ENCODE measurements at regions not wholly inside any gene's neighbourhood (a gene's known extent, or its start where the extent isn't known, plus 50 kb on each side); places are given as distances from the start of the nearest gene placed in this dataset.

DNA sequence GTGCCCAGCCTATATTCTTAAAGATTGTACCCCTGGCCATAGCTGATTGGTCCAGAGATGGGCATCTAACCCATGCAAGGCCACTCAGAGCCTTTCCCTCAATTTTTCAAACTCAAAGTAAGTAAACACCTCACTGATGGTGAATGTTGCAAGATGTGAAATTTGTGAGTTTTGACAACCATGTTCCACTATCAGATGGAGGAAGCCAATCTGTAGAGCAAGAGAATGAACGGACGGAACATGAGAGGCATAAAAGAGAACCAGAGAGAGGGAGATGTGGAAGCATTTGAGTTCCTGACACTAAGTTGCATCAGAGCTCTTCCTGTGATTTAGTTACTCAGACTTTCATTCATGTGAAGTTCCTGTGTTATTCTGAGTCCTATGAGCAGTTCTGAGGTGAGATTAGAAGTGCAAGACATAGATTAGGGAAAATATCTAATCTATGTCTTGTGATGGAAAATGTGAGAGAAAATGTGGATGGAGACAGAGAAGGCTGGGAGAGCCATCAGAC is 73.3 kb downstream of the PRSS23 start:
- in situ Hi-C loops (cut with MboI): no loop called here
- H3K27ac ChIP-seq (ENCODE audit: control insufficient read depth, insufficient read depth): no peak overlapping the region
- ChIA-PET RAD21 (ENCODE audit: unreplicated experiment) (no interaction called here), SMC1A (ENCODE audit: uncharacterized antibody, unreplicated experiment) (no interaction called here), CTCF (interaction anchor here (1.4 kb wide), 1 partner anchor 66 kb away, joined by 3 read pairs; no protein-coding TSS in a partner anchor), POLR2A (no interaction called here)
- DNase-seq (ENCODE audit: low read depth, low spot score) (no peak), ATAC-seq (no peak), FAIRE-seq (no peak)
- no peak overlapping the region for H3K4me3 ChIP-seq
- H3K4me2 ChIP-seq (ENCODE audit: control insufficient read depth, insufficient read depth): no peak overlapping the region
- no peak overlapping the region for H2AFZ ChIP-seq (ENCODE audit: control insufficient read depth, low read depth, low read length)
- no peaks in the 10 kb centered on the region for H3K4me1 ChIP-seq (ENCODE audit: control insufficient read depth, insufficient read depth, low read length)
- H3K79me2 ChIP-seq (ENCODE audit: control insufficient read depth, insufficient read depth, low read length): no peaks in the 10 kb centered on the region
- H3K27me3 ChIP-seq (replicated peaks in 1 of 2; ENCODE audit: control insufficient read depth in 2 of 2, insufficient read depth in 2 of 2, low read length in 1 of 2): no peaks in the 10 kb centered on the region
- H3K9me3 ChIP-seq (replicated peaks; ENCODE audit: control insufficient read depth, insufficient read depth, low read length): no peaks in the 10 kb centered on the region
- H4K20me1 ChIP-seq (ENCODE audit: control insufficient read depth, insufficient read depth): no peaks in the 10 kb centered on the region
- no TSS peak for BruUV-seq (replicated peaks)
- WGBS (ENCODE audit: insufficient coverage, insufficient replicate concordance, low lambda C conversion rate, missing lambda C conversion rate): 83% methylated on average over 2 of the region's 2 CpGs
- TF ChIP-seq IKZF1 (conservative IDR thresholded peaks at IDR 0.05) (no peak), USF2 (IDR thresholded peaks at IDR 0.05; ENCODE audit: borderline replicate concordance, low read depth, low read length) (no peak), CTCF (IDR thresholded peaks at IDR 0.05 in 2 of 3, conservative IDR thresholded peaks at IDR 0.05 in 1 of 3; ENCODE audit: control insufficient read depth in 2 of 3, extremely low read depth in 1 of 3, insufficient read depth in 1 of 3, low read depth in 3 of 3, low read length in 3 of 3) (no peak)
- H3K9ac ChIP-seq (ENCODE audit: control insufficient read depth, insufficient read depth, low read length): no peak overlapping the region
- no peaks in the 10 kb centered on the region for H3K36me3 ChIP-seq (ENCODE audit: control insufficient read depth in 2 of 2, insufficient read depth in 2 of 2, low read length in 1 of 2)
- intact Hi-C loops (cut with micrococcal nuclease; ENCODE audit: unreplicated experiment): no loop called here
